Thyroid gland (tissue), 4 donors: ENCODE measurements at regions not wholly inside any gene's neighbourhood (a gene's known extent, or its start where the extent isn't known, plus 50 kb on each side); places are given as distances from the start of the nearest gene placed in this dataset.

ENCODE experiments used
- DNase-seq, 2 donors: peaks; one replicate each; pipeline ENCODE4 v3.0.0-alpha.2; 2019
- H3K27ac ChIP-seq, 3 donors: fragments of 200-600 bp; sonication (generic); 1 replicate in 2 of 3; 2 replicates in 1 of 3; pipeline ENCODE4 v1.5.1; 2016 to 2019; ENCODE audit warnings: mild to moderate bottlenecking in 1 of 3, moderate library complexity in 1 of 3
- H3K27me3 ChIP-seq: fragments of 200-600 bp; sonication (generic); one replicate; pipeline ENCODE4 v1.5.1; 2019
- H3K36me3 ChIP-seq, 2 donors: fragments of 200-600 bp; sonication (generic); one replicate each; pipeline ENCODE4 v1.5.1; 2016 to 2019
- H3K4me1 ChIP-seq, 2 donors: fragments of 200-600 bp; sonication (generic); one replicate each; pipeline ENCODE4 v1.5.1; 2017 to 2019
- H3K4me3 ChIP-seq, 3 donors: fragments of 200-600 bp; sonication (generic); replicated peaks in 1 of 3; 1 replicate in 2 of 3; 2 replicates in 1 of 3; pipeline ENCODE4 v1.5.1; 2016; ENCODE audit warnings: mild to moderate bottlenecking in 1 of 3
- H3K9me3 ChIP-seq: fragments of 200-600 bp; sonication (generic); one replicate; pipeline ENCODE4 v1.5.1; 2017
- POLR2A ChIP-seq, 2 donors: fragments of 450-650 bp; IDR thresholded peaks; one replicate each; pipeline ENCODE4 v1.6.1; 2017; ENCODE audit warnings: antibody characterized with exemption in 2 of 2, mild to moderate bottlenecking in 2 of 2, moderate library complexity in 1 of 2
- WGBS, 2 donors: methylation state at CpG; one replicate each; pipeline ENCODE4 v1.1.5; 2017; 5-methylcytosine and 5-hydroxymethylcytosine counted together
- intact Hi-C: fragments of 100-400 bp; cut with DNase I; formaldehyde crosslinking; loops from one replicate; pipeline ENCODE4 v1.15.1; 2023
- TF ChIP-seq, protein P1 (sequence below), 6 experiments: fragments of 200-600 bp in 3 of 6; fragments of 450-650 bp in 3 of 6; sonication (generic) in 3 of 6; IDR thresholded peaks; one replicate each; pipeline ENCODE4 v1.5.1; 2016 to 2019; ENCODE audit warnings: antibody characterized with exemption in 6 of 6, mild to moderate bottlenecking in 2 of 6, inconsistent platforms in 1 of 6, moderate library complexity in 1 of 6

DNA sequence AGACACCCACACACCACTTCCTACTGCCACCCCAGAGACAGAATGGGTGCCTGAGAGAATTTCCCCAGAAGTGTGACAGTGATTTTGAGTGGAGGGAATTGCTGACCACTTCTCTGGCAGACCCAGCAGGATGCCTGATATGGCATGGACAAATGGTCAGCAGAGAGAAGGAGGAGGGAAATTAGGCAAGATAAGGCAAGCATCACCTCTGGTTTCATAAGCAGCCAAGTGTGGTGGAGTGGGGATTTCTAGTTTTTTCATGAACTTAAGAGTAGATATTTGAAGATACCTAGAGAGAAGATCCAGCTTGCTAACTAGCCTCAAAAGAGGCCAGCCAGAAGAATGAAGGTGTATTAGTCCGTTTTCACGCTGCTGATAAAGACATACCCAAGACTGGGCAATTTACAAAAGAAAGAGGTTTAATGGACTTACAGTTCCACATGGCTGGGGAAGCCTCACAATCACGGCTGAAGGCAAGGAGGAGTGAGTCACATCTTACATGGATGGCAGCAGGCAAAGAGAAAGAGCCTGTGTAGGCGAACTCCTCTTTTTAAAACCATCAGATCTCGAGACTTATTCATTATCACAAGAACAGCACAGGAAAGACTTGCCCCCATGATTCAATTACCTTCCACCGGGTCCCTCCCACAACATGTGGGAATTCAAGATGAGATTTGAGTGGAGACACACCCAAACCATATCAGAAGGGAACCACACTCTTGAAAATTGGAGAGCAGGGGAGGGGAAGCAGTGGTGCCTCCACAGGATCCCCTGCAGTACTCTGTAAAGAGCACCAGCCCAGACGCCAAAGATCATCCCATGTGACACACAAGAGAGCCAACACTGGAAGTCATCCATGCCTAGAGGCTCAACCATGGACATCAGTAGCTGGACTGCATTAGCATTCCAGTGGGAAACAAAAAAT lies 64.2 kb downstream of the RBM43 start:
- Histone ChIP-seq H3K27ac (no peak overlapping the region), H3K9me3 (no peaks in the 10 kb centered on the region), H3K36me3 (no peaks in the 10 kb centered on the region), H3K4me1 (no peaks in the 10 kb centered on the region), H3K27me3 (no peaks in the 10 kb centered on the region), H3K4me3 (no peak overlapping the region)
- TF ChIP-seq, protein P1, sequence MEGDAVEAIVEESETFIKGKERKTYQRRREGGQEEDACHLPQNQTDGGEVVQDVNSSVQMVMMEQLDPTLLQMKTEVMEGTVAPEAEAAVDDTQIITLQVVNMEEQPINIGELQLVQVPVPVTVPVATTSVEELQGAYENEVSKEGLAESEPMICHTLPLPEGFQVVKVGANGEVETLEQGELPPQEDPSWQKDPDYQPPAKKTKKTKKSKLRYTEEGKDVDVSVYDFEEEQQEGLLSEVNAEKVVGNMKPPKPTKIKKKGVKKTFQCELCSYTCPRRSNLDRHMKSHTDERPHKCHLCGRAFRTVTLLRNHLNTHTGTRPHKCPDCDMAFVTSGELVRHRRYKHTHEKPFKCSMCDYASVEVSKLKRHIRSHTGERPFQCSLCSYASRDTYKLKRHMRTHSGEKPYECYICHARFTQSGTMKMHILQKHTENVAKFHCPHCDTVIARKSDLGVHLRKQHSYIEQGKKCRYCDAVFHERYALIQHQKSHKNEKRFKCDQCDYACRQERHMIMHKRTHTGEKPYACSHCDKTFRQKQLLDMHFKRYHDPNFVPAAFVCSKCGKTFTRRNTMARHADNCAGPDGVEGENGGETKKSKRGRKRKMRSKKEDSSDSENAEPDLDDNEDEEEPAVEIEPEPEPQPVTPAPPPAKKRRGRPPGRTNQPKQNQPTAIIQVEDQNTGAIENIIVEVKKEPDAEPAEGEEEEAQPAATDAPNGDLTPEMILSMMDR (IDR thresholded peaks at IDR 0.05): no peak
- TF ChIP-seq POLR2A (IDR thresholded peaks at IDR 0.05): no peak
- intact Hi-C loops: no loop called here
- WGBS, 2 donors: 86 to 91% methylated on average over 7 of the region's 7 CpGs
- no peak for DNase-seq

DNA sequence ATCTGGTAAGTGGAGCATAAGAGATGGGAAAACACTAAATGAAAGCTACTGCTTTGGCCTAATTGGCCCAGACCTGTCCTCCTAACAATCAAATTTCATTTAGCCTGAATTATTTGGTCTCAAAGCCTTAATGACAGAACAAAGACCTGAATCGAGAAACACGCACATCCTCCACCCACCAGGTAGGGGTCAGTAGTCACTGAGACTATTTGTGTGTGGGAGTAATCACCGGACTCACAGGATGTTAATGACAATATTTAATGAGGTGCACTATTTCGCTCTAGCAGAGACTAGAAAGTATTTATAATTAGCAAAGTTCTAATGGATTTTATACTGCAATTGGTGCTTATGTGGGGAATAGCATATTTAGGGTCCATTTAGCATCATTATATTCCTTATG lies 68.1 kb downstream of the RBM43 start:
- Histone ChIP-seq H3K9me3 (no peaks in the 10 kb centered on the region), H3K27ac (no peak overlapping the region), H3K4me3 (no peak overlapping the region), H3K36me3 (no peaks in the 10 kb centered on the region), H3K4me1 (no peaks in the 10 kb centered on the region), H3K27me3 (no peaks in the 10 kb centered on the region)
- no peak for TF ChIP-seq POLR2A (IDR thresholded peaks at IDR 0.05)
- TF ChIP-seq, protein P1 (IDR thresholded peaks at IDR 0.05): no peak
- 83 to 92% methylated on average over 4 of the region's 4 CpGs for WGBS, 2 donors
- intact Hi-C loops: no loop called here
- DNase-seq: no peak

DNA sequence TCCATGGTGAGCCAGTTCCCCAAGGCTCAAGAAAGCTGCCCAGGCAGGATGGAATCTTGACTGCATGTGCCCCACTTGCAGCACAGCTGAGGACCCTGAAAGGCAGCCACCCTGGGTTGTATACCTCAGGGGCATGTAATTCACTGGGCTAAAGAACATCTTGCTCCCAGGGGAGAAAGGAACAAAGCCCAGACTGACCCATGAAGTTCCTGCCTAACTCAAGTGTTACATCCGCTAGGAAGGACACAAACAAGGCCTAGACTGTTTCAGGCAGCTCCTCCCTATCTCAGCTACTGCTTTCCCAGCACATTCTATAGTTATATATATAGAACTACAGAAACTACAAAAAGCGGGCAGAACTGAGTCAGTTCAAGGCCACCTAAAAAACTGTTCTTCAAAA lies 69.0 kb downstream of the RBM43 start:
- Histone ChIP-seq H3K36me3 (no peaks in the 10 kb centered on the region), H3K9me3 (no peaks in the 10 kb centered on the region), H3K4me3 (no peak overlapping the region), H3K4me1 (no peaks in the 10 kb centered on the region), H3K27me3 (no peaks in the 10 kb centered on the region), H3K27ac (no peak overlapping the region)
- intact Hi-C loops: no loop called here
- TF ChIP-seq, protein P1 (IDR thresholded peaks at IDR 0.05): no peak
- no peak for TF ChIP-seq POLR2A (IDR thresholded peaks at IDR 0.05)
- 92 to 98% methylated on average over 2 of the region's 2 CpGs for WGBS, 2 donors
- DNase-seq: no peak

DNA sequence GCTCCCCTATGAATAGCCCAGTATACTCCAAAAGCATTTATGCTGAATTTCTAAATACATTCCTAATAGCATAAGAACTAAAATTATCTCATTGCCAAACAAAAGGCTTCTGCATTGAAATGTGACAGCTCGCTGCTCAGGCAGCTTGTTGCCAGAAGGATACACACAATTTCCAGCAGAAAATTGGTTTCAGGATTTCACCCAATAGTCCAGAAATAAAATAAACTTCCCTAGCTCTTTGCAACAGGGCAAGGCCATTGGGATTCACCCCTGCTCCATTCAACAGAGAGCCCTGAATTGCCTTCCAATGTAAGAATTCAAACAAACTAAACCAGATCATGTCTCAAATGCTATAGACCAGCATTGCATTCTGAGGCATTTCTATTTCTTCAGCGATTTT lies 70.7 kb downstream of the RBM43 start:
- intact Hi-C loops: no loop called here
- Histone ChIP-seq H3K4me3 (no peak overlapping the region), H3K36me3 (no peaks in the 10 kb centered on the region), H3K27me3 (no peaks in the 10 kb centered on the region), H3K4me1 (no peaks in the 10 kb centered on the region), H3K27ac (no peak overlapping the region), H3K9me3 (no peaks in the 10 kb centered on the region)
- DNase-seq: no peak
- no peak for TF ChIP-seq POLR2A (IDR thresholded peaks at IDR 0.05)
- TF ChIP-seq, protein P1 (IDR thresholded peaks at IDR 0.05): no peak
- WGBS, 2 donors: 73 to 83% methylated on average over 2 of the region's 2 CpGs

DNA sequence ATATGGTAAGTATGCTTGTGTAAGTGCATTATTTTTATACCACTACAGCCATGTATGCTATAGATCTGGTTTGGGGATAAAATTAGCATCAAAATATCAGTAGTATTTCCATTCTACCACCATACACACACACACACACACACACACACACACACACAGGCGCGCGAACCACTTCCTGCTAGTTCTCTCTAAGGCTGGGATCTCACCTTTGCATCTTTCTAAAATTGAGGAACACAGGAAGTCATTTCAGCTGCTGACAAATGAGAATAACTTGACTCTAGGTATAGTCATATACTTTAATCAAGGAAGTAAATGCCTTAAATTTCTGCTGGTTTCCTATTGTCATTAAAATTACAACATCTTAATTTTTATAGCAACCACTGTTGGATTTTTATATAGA lies 72.5 kb downstream of the RBM43 start:
- Histone ChIP-seq H3K27me3 (no peaks in the 10 kb centered on the region), H3K36me3 (no peaks in the 10 kb centered on the region), H3K27ac (no peak overlapping the region), H3K4me1 (no peaks in the 10 kb centered on the region), H3K4me3 (no peak overlapping the region), H3K9me3 (no peaks in the 10 kb centered on the region)
- intact Hi-C loops: no loop called here
- TF ChIP-seq, protein P1 (IDR thresholded peaks at IDR 0.05): no peak
- no peak for TF ChIP-seq POLR2A (IDR thresholded peaks at IDR 0.05)
- DNase-seq: no peak
- WGBS, 2 donors: 61 to 83% methylated on average over 3 of the region's 3 CpGs
